GM18858 (cell line): ENCODE measurements at regions not wholly inside any gene's neighbourhood (a gene's known extent, or its start where the extent isn't known, plus 50 kb on each side); places are given as distances from the start of the nearest gene placed in this dataset.

Experiments used
- ATAC-seq: cut with Tn5 transposase; IDR thresholded peaks from one replicate; pipeline ENCODE4 v1.9.1; 2021; ENCODE audit not compliant: unreplicated experiment

DNA sequence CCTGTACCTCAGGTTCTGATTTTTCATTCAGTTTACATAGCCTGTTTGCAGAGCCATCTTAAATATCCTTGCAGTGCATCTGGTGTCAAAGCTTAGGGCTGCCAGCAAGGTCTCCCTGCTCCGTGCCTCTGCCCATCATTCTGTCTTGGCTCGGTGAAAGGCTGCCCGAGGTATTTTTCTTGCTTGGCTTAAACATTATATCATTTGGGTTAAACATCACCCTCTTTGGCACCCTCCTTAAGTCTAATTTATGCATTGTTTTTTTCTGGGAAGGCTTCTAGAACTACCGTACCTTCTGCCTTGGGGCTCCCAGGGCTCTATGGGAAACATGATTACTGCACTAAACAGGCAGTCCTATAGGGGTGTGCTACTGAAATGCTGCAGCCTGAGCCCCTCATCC lies 158.6 kb upstream of the CELF4 start:
- ATAC-seq: no peak

DNA sequence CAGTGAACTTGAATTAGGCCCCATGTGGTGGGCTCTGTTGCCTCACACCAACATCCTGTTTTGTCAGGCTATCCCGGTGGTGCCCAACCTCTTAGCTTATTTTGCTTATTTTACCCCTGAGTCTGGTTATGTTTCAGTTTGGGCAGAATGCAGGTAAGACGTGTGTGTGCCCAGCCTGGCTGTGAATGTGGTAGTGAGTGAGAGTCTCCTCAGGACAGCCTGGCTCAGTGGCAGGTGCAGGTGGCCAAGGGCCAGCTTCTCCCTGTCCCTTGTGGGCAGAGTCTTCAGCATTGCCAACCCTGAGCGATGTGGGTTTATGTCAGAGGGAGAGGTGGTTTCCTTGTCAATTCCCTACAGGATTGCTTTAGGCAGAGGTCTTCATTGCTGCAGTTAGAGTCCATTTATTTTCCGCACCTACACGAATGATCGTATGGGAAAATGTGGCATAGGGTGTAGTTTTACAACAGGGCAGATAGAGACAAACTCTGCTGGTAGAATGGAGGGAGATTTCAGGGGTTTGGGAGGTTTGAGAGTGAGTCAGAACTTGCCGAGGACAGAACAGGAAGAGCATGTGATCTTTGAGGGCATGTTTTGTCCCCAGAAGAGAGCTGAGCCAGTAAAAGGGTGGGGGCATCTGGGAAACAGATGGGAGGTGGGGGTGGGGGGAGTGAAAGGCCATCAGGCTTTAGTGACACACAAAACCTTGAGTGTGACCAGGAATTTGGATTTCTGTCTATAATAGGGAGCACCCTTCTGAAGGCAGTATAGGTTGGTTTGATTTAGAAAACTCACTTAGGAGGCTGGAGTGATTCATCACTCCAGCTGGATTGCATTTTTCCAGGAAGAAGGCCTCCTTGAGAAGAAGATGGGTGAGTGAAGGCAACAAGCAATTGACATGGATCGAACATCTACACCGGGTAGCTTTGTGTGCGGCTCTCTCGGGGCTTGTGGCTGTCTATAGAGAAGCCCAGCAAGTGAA lies 156.2 kb upstream of the CELF4 start:
- no peak for ATAC-seq

DNA sequence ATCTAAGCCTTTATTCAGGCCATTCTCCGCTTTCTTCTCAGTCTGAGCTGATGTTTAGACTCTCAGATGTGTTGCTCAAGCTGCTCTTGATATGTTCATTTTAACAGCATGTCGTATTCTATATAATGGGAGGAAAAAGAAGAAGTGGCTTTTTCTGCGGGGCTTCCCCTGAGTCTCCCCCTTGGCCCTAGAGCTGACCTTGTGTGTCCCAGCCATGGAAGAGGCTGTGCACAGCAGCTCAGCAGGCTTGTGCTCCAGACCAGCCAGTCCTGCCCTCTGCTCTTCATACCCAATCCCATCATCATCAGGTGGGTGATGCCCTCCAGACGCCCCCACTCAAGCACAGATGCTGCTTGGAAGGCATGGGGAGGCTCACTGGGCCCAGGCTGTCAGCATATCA lies 155.1 kb upstream of the CELF4 start:
- no peak for ATAC-seq

DNA sequence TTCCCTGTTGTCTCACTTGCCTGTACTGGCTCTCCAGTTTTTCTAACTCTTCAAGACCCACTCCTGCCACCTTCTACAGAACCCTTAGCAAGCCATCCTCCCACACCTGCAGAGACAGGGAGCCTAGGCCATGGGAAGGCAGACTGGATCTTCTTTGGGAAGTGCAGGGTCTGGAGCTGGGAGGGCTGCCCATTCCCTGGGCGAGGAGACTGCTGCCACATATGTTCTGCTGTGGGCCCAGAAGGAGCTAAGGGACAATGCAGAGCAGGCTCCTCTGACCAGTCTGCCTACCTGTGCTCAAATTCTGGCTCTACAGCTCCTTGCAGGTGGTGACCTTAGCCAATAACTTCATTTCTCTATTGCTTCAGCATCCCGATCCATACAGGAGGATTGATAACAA lies 152.1 kb upstream of the CELF4 start:
- ATAC-seq: no peak

DNA sequence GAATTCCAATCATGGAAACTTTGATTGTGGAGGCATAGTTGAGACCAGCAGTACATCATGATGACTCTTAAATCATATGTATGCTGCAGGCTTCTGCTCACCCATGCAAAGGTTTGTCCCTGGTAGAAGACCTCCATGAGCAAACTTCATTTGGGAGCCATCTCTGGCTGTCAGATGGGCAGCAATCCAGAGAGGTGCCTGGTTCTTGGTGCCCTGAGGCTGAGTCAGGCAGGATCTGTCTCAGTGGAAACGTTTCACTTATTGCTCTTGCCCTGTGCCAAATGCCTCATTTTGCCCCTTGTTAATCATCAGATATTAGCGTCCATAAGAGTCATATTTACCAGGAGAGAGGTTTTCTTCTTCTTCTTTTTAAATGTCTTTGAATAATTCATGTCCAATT lies 151.5 kb upstream of the CELF4 start:
- ATAC-seq: no peak

DNA sequence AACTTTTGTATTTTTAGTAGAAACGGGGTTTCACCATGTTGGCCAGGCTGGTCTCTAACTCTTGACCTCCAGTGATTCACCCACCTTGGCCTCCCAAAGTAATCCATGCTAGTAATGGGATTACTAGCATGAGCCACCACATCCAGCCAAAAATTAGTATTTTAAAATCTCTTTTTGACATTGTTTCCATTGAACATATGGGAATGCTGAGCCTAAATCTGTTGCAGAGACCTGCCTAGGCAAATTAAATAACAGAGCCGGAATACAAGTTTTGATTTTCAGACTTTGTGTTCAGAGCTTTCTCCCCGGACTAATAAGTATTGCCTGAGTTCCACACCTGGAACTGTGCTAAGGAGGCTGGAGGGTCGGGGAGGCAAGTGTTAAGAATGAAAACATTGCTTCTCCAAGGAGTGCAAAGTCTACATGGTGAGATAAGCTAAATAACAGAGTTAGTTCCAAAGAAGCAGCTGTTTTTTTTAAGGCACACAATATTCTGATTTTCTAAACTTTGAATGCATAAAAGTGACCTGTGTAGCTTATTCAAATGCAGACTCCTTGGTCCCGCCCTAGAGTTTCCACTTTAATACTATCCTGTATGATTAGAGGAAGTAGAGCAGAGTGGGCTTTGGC lies 150.6 kb upstream of the CELF4 start:
- ATAC-seq: no peak

DNA sequence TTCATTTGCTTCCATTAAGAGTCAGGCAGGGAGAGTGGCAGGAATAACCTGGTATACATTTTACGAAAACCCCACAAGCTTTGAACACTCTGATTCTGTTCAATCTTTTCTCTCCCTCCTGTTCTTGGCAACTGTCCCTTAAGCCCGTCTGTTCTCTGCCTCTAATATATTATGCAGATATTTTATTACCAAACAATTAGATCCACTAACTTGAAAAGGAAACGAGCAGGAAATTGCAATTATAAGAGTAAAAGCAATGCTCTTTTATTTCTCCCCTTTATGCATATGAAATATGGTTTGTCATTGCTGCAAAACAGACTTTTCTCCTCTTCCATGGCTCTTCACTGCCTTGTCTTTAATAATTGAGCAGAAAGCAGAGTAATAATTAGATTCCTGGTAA lies 149.1 kb upstream of the CELF4 start:
- ATAC-seq: no peak

DNA sequence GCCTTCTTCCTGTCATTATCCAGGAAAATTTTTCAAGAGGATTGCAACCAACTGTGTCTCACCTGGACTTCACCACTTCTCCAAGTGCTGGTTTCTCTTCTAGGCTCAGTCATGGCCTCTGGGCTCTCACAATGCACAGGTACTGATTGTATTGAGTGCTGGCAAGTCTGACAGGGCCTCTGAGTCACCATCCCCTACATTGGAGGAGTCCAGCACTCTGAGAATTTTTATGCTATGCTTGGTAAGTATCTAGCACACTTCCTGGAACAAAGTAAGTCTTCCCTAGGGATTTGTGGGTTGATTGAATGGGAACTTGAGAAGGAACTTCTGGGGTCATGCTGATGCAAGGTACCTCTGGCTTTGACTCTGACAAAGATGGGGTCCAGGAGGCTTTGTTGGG lies 147.2 kb upstream of the CELF4 start:
- no peak for ATAC-seq

DNA sequence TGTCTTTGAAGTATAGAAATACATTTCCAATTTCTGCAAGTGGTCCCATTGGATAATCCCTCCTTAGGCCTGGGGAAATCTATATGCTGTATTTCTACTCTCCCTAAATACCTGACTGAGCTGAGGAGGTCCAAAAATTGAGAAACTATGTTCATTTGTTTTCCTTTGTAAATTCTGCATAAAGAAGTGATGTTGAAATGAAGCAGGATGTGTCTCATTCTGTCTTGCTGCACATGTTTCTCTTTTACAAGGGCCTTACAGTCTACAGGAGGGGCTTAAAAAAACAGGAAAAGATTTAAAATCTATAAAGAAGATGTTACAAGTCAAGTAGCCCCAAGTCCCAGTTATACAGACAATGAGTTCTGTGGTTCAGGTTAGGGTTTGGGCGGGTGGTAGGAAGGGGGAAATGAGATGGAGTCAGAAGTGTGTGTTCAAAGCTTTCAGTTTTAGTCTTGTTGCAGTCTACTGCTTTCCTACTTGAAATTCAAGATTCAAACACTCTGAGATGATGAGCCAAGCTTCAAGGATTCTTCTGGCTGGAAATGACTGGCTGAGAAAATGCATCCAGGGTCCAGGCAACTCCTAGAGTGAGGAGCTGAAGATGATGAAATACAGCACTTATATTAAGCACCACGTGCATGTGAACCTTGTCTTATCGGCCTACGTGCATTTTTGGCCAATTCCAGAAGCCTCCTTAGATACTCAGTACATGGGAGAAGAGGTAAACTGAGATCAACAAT lies 146.3 kb upstream of the CELF4 start:
- ATAC-seq: no peak

DNA sequence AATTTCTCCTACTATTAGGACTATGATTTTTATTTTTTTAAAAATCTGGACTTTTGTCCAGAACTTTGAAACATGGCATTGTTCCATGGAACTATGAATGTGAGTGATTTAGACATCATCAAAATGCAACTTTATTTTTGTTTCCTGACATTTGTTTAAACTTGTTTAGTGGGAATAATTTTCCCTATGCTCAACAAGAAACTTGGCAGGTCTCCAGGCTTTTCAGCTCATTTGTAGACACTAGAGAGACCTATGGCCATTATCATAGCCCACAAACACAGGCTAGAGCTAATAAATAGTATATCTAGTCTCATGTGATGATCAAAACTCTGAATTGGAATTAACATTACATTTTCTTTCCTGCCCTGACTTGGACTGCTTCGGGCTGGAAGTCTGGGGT lies 145.1 kb upstream of the CELF4 start:
- no peak for ATAC-seq

DNA sequence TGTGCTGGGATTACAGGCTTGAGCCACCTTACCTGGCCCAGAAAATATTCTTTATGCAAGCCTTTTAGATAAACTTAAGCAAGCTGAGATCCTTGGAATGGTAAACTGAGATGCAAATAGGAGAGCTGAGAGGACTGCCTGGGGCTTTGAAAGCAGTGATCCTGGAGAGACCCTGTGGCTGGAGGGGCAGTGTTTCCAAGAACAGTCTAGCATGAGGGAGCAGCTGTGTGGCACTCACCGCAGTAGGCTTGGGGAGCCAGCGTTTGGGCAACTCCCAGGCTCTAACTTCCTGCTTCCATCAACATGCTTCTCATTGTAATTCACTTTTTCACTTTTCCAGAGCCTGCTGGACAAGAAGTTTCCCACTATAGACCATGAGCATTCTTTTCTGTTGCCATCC lies 144.1 kb upstream of the CELF4 start:
- no peak for ATAC-seq

DNA sequence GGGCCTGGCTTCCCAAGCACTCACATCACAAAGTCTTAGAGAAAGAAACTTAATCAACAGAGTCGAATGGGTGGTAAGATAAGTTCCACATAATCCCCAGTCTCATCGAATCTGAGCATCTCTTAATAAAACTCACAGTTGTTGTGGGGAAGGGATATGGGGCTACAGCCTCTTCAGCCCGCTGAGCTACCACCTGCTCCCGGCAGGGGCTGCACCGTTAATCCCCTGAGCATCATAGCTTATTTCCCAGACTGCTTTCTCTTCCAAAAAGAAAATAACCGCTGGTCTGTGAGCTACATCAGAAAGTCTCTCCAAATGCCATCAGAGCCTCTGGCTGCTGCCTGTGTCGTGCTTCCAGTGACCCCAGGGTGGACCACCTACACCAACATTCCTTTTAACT lies 139.4 kb upstream of the CELF4 start:
- ATAC-seq: no peak

DNA sequence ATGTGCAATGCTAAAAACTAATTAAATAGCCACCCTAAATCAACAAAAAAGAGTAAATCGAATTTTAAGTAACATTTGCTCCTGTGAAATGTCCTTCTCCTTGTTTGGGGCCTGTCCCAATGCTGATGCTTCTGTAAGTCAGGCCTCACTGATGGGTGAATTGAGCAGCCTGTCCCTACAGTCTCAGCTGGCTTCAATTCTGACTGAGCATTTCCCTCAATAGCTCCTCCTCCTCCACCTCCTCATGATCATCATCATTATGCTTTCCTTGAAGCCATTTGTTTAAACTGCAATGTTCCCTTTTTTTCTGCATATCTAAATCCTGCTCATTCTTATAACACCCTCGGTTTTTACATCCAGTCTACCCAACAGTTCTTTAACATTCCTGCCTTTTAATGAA lies 137.2 kb upstream of the CELF4 start:
- no peak for ATAC-seq

DNA sequence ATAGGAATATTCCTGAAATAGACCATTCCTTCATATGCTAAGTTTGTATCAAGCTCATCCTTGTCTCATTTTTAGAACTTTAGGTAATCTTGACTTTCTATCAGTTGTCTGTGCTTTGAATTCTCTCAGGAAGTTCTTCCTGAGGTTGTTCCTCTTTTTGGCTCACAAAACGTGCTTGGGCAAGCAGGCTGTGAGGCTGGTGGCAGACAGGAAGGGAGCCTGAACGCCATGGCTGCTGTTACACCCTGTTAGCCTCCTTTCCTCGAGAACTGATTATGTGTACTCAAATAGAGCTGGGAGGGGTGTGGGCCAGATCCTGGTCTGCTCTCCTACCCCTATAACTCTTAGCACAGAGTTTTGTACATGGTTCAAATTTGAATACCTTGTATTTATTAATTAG lies 136.4 kb upstream of the CELF4 start:
- no peak for ATAC-seq

DNA sequence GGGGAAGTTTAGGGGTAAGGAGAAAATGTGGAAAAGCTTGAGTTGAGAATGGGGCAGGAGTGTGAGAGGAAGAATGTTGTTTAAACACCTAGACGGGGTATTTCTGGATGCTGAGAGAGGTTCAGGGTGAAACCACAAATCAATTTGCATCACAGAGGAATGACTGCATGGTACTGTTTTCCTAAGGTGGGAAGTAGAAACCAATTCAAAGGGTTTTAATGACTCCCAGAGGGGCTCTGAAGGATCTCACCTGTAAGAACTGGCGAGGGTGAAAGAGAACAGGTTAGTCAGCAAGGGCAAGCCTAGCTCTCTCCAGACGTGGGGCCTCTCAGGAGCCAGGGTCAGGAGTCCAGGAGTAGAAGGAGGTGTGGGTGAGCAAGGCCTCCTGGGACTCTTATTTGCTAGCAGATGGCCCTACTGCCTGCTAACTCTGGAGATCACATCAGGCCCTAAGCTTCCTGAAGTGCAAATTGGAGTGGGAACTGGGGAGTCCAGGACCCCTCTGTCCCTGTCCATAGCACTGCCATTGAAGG lies 133.0 kb upstream of the CELF4 start:
- no peak for ATAC-seq

DNA sequence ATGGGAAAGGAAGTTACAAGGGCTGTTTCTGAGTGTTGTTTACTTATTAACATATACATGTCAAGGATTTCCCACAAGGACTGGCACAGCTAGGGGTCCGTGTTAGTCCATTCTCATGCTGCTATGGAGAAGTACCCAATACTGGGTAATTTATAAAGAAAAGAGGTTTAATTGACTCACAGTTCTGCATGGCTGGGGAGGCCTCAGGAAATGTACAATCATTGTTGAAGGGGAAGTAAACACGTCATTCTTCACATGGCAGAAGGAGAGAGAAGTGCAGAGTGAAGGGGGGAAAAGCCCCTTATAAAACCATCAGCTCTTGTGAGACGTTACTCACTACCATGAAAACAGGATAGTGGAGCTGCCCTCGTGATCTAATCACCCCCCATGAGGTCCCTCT lies 128.9 kb upstream of the CELF4 start:
- no peak for ATAC-seq

DNA sequence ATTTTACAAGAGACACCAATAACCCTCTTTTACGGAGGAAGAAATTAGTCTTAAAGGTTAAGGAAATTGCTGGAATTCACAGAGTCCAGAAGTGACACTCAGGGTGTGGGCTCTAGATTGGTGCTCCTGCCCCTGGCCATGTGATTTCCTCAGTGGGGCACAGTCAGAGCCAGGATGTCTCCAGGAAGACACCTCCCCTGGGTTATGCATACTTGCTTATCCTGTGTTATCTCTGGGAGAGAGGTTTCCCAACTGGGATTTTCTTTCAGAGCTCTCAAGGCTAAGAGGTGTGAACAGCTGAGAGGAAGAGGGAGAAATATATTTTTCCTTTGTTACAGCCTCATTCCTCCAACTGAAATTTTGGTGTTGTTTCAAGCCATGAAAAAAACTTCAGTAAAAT lies 125.6 kb upstream of the CELF4 start:
- ATAC-seq: no peak

DNA sequence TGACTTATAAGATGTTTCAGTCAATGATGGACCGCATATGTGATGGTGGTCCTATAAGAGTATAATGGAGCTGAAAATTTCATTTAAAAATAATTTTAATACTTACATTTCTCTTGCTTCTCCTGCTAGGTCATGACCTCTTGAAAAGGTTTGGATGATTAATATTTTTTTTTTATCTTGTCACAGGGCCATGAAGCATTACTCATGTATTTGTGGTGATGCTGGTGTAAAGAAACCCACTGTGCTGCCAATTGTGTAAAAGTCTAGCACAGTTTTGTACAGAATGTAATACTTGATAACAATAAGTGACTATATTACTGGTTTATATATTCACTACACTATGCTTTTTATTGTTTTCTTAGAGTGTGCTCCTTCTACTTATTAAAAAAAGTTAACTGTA lies 124.2 kb upstream of the CELF4 start:
- no peak for ATAC-seq

DNA sequence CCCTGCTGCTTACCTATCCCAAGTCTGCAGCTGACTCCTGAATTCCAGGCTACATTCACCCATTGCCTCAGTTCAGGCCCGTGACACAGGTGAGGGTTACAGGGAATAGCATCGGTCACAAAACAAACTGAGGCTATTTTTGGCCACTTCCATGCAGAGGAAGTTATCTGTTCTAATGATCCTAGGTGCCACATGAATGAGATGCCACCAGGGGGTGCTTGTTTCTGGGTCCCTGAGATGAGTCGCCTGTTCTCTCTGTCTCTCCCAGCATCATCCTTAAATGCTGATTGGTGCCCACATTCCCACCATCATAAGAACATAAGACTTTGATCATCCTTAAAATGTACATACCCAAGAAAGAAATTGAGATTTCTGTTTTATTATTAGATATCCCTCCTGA lies 119.0 kb upstream of the CELF4 start:
- ATAC-seq: no peak

DNA sequence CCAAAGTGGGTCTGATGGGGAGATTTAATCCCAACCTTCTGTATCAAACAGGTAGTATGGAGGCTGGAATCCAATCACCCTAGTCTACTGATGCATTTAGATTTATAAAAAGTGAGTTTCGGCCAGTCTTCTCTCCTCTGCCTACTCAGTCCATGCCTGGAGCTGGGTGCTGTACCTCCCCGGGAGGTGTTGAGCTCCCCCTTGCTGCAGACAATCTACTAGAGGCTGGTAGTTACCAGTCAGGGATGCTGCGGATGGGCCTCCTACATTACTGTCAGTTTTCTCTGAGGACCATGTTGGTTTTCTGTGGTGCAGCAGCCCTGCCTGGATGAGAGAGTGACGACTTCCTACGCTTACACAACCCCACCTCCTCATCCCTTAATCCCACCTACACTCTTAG lies 118.6 kb upstream of the CELF4 start:
- no peak for ATAC-seq

DNA sequence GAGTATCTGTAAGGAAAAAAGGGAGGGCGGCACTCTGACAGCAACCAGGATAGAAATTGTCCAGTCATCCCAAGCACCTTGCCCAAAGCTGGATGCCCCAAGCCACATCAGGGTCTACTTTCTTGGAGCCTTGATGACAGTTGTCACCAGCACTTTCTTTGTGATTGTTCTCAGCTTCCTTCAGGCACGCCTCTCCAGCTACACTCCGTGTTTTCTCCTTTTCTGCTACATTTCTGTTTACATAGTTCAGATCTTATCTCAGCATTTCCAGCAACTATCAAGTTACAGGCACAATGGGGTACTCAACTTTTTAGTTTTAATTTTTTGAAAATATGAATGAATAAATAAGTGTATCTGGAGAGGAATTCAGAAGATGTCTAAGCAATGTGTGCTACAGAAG lies 115.3 kb upstream of the CELF4 start:
- no peak for ATAC-seq

DNA sequence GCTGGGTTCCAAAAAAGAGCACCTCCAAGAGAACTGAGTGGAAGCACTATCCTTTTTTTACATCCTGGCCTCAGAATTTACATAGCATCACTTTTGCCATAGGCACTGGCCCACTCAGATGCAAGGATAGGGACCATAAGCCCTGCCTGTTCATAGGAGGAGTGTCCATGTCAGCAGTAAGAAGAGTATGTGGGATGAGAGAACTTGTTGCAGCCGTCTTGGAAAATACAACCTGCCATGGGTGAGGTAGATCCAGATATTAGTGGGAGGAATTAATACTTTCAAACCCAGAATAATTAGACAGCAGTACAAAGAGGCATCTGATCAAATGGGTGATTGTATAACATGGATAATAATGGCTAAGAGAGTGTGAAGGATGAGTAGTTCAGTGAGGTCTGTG lies 110.7 kb upstream of the CELF4 start:
- no peak for ATAC-seq
